GM23338 (cell line): ENCODE measurements at regions not wholly inside any gene's neighbourhood (a gene's known extent, or its start where the extent isn't known, plus 50 kb on each side); places are given as distances from the start of the nearest gene placed in this dataset.

ENCODE experiments used
- ATAC-seq: fragments of 200-7000 bp; cut with Tn5 transposase; 3 replicates; pipeline ENCODE4 v1.9.1; 2020
- DNase-seq: peaks from one replicate; pipeline ENCODE4 v3.0.0-alpha.2; 2015; ENCODE audit warnings: low spot score
- H2AFZ ChIP-seq: fragments of 200-600 bp; sonication (generic); 2 replicates; pipeline ENCODE4 v1.8.0; 2016; ENCODE audit warnings: antibody characterized with exemption, mild to moderate bottlenecking, moderate library complexity
- H3F3A ChIP-seq: fragments of 200-600 bp; sonication (generic); replicated peaks from 2 replicates; pipeline ENCODE4 v1.8.0; 2017; ENCODE audit warnings: antibody characterized with exemption, mixed run types, low read depth
- H3K27ac ChIP-seq: fragments of 200-600 bp; sonication (generic); 2 replicates; pipeline ENCODE4 v1.6.1; 2016; ENCODE audit warnings: low read depth
- H3K27me3 ChIP-seq: fragments of 200-600 bp; sonication (generic); 2 replicates; pipeline ENCODE4 v1.8.0; 2016; ENCODE audit warnings: mild to moderate bottlenecking, mixed run types, moderate library complexity; ENCODE audit not compliant: insufficient read depth
- H3K36me3 ChIP-seq: fragments of 200-600 bp; sonication (generic); 2 replicates; pipeline ENCODE4 v1.8.0; 2016; ENCODE audit warnings: mild to moderate bottlenecking; ENCODE audit not compliant: insufficient read depth
- H3K4me1 ChIP-seq: fragments of 200-600 bp; sonication (generic); 2 replicates; pipeline ENCODE4 v1.8.0; 2016; ENCODE audit warnings: mild to moderate bottlenecking, moderate library complexity; ENCODE audit not compliant: insufficient read depth
- H3K4me2 ChIP-seq: fragments of 200-600 bp; sonication (generic); 2 replicates; pipeline ENCODE4 v1.7.1; 2017; ENCODE audit warnings: mixed run types
- H3K4me3 ChIP-seq: fragments of 200-600 bp; sonication (generic); 2 replicates; pipeline ENCODE4 v1.6.1; 2016; ENCODE audit warnings: mixed run types
- H3K79me2 ChIP-seq: fragments of 200-600 bp; sonication (generic); replicated peaks from 2 replicates; pipeline ENCODE4 v1.8.0; 2017; ENCODE audit warnings: mild to moderate bottlenecking; ENCODE audit not compliant: insufficient read depth
- H3K9me2 ChIP-seq: fragments of 200-600 bp; sonication (generic); 2 replicates; pipeline ENCODE4 v1.8.0; 2017; ENCODE audit not compliant: insufficient read depth
- H4K20me1 ChIP-seq: fragments of 200-600 bp; sonication (generic); replicated peaks from 2 replicates; pipeline ENCODE4 v1.8.0; 2017; ENCODE audit warnings: mild to moderate bottlenecking; ENCODE audit not compliant: insufficient read depth
- H3K27ac Mint-ChIP-seq: 2 replicates; pipeline ENCODE4 v1.8.0; 2020; ENCODE audit warnings: inconsistent platforms, mild to moderate bottlenecking, moderate library complexity, mixed read lengths
- H3K27me3 Mint-ChIP-seq: 3 replicates; pipeline ENCODE4 v1.8.0; 2022; ENCODE audit warnings: low read depth, mild to moderate bottlenecking, moderate library complexity, mixed read lengths, inconsistent platforms; ENCODE audit not compliant: insufficient read depth, poor library complexity
- H3K36me3 Mint-ChIP-seq: 3 replicates; pipeline ENCODE4 v1.8.0; 2021; ENCODE audit warnings: low read depth, mild to moderate bottlenecking, inconsistent platforms, moderate library complexity, mixed read lengths
- H3K4me1 Mint-ChIP-seq: 3 replicates; pipeline ENCODE4 v1.8.0; 2020; ENCODE audit warnings: mild to moderate bottlenecking, inconsistent platforms, mixed read lengths
- H3K4me3 Mint-ChIP-seq: 3 replicates; pipeline ENCODE4 v1.8.0; 2021; ENCODE audit warnings: moderate library complexity, mild to moderate bottlenecking, inconsistent platforms, mixed read lengths
- H3K9me3 Mint-ChIP-seq: 3 replicates; pipeline ENCODE4 v1.8.0; 2020; ENCODE audit warnings: moderate library complexity, mild to moderate bottlenecking, inconsistent platforms, mixed read lengths
- CTCF ChIP-seq, 2 experiments: fragments of 200-600 bp in 1 of 2; sonication (generic) in 1 of 2; conservative IDR thresholded peaks; 2 replicates each; pipeline versions ENCODE4 v1.5.1 to v1.6.1; 2016 to 2017; ENCODE audit warnings: antibody characterized with exemption in 2 of 2, low read depth in 2 of 2, mild to moderate bottlenecking in 2 of 2, moderate library complexity in 1 of 2
- ETS1 ChIP-seq: IDR thresholded peaks from 2 replicates; pipeline ENCODE4 v1.6.1; 2016; ENCODE audit warnings: antibody characterized with exemption
- EZH2 ChIP-seq: fragments of 200-600 bp; sonication (generic); IDR thresholded peaks from one replicate; pipeline ENCODE4 v1.8.0; 2017; ENCODE audit warnings: antibody characterized with exemption, mild to moderate bottlenecking, low read depth; ENCODE audit not compliant: unreplicated experiment
- EZH2phosphoT487 ChIP-seq: fragments of 200-600 bp; sonication (generic); IDR thresholded peaks from one replicate; pipeline ENCODE4 v1.8.1; 2018; ENCODE audit warnings: antibody characterized with exemption; ENCODE audit not compliant: unreplicated experiment
- JUNB ChIP-seq: IDR thresholded peaks from one replicate; pipeline ENCODE4 v1.6.1; 2016; ENCODE audit warnings: antibody characterized with exemption; ENCODE audit not compliant: unreplicated experiment
- NANOG ChIP-seq: IDR thresholded peaks from 2 replicates; pipeline ENCODE4 v1.6.1; 2016; ENCODE audit warnings: antibody characterized with exemption, borderline replicate concordance
- POLR2AphosphoS5 ChIP-seq: IDR thresholded peaks from 2 replicates; pipeline ENCODE4 v1.6.1; 2016; ENCODE audit warnings: antibody characterized with exemption, low read depth
- REST ChIP-seq: IDR thresholded peaks from one replicate; pipeline ENCODE4 v1.6.1; 2018; ENCODE audit warnings: antibody characterized with exemption; ENCODE audit not compliant: unreplicated experiment
- STAT1 ChIP-seq: IDR thresholded peaks from one replicate; pipeline ENCODE4 v1.6.1; 2016; ENCODE audit warnings: antibody characterized with exemption; ENCODE audit not compliant: unreplicated experiment
- ZNF331 ChIP-seq: fragments of 250-450 bp; sonication (Bioruptor Pico); IDR thresholded peaks from 2 replicates; pipeline ENCODE4 v1.5.0; 2020; ENCODE audit warnings: low read depth, mild to moderate bottlenecking, moderate library complexity

GRCh38 chr15:94053626-94054025, 177.7 kb upstream of the MCTP2 start:
- DNase-seq (no peak), ATAC-seq (no peak)
- H3K4me1 ChIP-seq: no peaks in the 10 kb centered on the region
- no peaks in the 10 kb centered on the region for H3K36me3 Mint-ChIP-seq
- no peak overlapping the region for H3K4me2 ChIP-seq
- H3K4me3 Mint-ChIP-seq: no peak overlapping the region
- H3K27me3 ChIP-seq: no peaks in the 10 kb centered on the region
- no peaks in the 10 kb centered on the region for H3K36me3 ChIP-seq
- no peak overlapping the region for H3K27ac Mint-ChIP-seq
- H2AFZ ChIP-seq: no peak overlapping the region
- no peak overlapping the region for H3K4me3 ChIP-seq
- H3K27ac ChIP-seq: no peak overlapping the region
- no peaks in the 10 kb centered on the region for H3F3A ChIP-seq
- H3K9me3 Mint-ChIP-seq: no peaks in the 10 kb centered on the region
- H3K4me1 Mint-ChIP-seq: no peaks in the 10 kb centered on the region
- no peaks in the 10 kb centered on the region for H3K79me2 ChIP-seq
- 0 out of 2 replicates have a peak, but pooled peaks cover 4% of the 10 kb centered on the region for H3K9me2 ChIP-seq
- H3K27me3 Mint-ChIP-seq: no peaks in the 10 kb centered on the region
- TF ChIP-seq EZH2 (no peak), EZH2phosphoT487 (no peak), ETS1 (no peak), STAT1 (no peak)
- no peaks in the 10 kb centered on the region for H4K20me1 ChIP-seq

GRCh38 chr15:94052711-94053110, 178.7 kb upstream of the MCTP2 start:
- no peaks in the 10 kb centered on the region for H3K36me3 Mint-ChIP-seq
- H3K27ac ChIP-seq: no peak overlapping the region
- ATAC-seq: no peak
- TF ChIP-seq JUNB (no peak), EZH2phosphoT487 (no peak), NANOG (no peak), EZH2 (no peak), POLR2AphosphoS5 (no peak), CTCF (conservative IDR thresholded peaks at IDR 0.05; ENCODE audit: low read depth in 2 of 2) (no peak), ZNF331 (CRISPR knock-in tag) (no peak), REST (no peak)

More at GRCh38 chr15:94052711-94053110, 178.7 kb upstream of the MCTP2 start:
- Mint-ChIP-seq H3K27me3 (no peaks in the 10 kb centered on the region), H3K27ac (no peak overlapping the region), H3K4me3 (no peak overlapping the region), H3K4me1 (no peaks in the 10 kb centered on the region), H3K9me3 (no peaks in the 10 kb centered on the region)
- Histone ChIP-seq H3K27me3 (no peaks in the 10 kb centered on the region), H2AFZ (no peak overlapping the region), H3K4me2 (no peak overlapping the region), H3K79me2 (no peaks in the 10 kb centered on the region), H3F3A (no peaks in the 10 kb centered on the region), H3K9me2 (0 out of 2 replicates have a peak, but pooled peaks cover 4% of the 10 kb centered on the region), H4K20me1 (no peaks in the 10 kb centered on the region), H3K4me1 (no peaks in the 10 kb centered on the region), H3K4me3 (no peak overlapping the region), H3K36me3 (no peaks in the 10 kb centered on the region)
- DNase-seq: no peak
